Activated CD4-positive, CD25-positive, alpha-beta regulatory T cell treated with anti-CD3 and anti-CD28 coated beads, Interleukin-2, amount 50 U/mL, for 16 hours (primary cell): ENCODE measurements at regions not wholly inside any gene's neighbourhood (a gene's known extent, or its start where the extent isn't known, plus 50 kb on each side); places are given as distances from the start of the nearest gene placed in this dataset.

Source experiments
- DNase-seq: peaks from one replicate; pipeline ENCODE4 v3.0.0-alpha.2; 2020; ENCODE audit warnings: low read depth, low spot score

DNA sequence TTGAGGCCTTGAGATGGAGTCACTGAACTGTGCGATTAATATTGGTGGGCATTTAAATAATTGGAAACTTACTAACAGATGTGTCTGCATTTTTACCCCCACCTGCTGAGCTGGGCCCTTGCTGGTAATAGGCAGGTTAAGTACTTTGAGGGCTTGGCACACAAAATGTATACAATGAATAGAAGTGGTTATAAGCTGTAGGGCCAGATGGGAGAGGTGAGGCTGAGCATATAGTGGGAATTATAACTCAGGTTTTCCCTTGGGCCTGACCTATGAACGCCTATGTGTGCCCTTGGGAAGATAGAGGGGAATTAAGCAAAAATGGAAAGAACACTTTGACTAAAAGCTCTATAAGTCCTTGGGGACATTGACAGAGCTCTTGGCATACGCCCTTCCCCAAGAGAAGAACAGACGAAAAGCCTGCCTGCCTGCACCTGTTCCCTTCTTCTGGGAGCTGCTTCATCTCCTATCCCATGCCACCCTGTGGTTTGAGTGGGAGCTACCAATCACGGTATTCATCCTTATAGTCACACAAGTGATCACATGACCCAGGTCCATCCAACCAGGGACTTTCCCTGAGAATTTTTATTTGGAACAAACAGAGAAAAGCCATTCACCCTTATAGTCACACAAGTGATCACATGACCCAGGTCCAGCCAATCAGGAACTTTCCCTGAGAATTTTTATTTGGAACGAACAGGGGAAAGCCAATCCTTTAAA, 260.7 kb upstream of the CSF3R start:
- DNase-seq = no peak

DNA sequence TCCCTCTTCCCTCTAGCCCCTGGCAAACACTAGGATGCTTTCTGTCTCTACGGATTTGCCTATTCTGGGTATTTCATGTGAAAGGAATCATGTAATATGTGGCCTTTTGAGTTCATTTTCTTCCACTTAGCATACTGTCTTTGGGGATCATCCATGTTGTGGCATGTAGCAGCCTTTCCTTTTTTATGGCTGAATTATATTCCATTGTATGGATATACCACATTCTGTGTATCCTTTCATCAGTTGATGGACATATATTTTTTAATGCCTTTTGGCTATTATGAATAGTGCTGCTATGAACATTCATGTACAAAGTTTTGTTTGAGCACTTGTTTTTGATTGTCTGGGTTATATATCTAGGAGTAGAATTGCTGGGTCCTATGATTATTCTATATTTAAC, 258.4 kb upstream of the CSF3R start:
- no peak for DNase-seq

- no peak for DNase-seq
These were observed 257.7 kb upstream of the CSF3R start for GRCh38 chr1:36740446-36740845.

DNA sequence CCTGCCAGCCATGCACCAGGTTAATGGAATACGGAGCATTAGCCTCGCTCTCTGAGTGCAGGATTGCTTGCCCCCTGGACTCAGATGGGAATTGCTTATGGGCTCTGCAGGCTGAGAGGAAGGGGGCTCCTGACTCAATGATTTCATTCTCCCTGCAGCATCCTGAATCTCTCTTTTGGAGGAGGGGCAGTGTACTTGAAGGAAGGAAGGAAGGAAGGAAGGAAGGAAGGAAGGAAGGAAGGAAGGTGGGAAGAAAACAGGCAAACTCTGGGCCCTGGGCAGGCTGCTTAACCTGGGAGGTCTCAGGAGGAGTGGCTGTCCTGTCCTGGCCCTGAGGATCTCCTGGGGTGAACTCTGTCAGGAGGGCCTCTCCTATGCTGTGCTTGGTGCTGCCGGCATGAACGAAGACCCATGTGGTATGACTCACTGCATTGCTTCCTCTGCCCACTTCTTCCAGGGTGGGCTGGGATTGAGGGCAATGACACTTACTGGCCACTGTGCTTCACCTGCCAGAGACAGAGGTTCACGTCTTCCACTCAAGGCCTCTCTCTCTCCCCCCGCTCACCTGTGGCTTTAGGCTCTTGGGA, 257.1 kb upstream of the CSF3R start:
- no peak for DNase-seq

GRCh38 chr1:36738245-36738644, 255.5 kb upstream of the CSF3R start:
- no peak for DNase-seq

- DNase-seq = no peak
These were observed 255.1 kb upstream of the CSF3R start for GRCh38 chr1:36737767-36738166.

DNA sequence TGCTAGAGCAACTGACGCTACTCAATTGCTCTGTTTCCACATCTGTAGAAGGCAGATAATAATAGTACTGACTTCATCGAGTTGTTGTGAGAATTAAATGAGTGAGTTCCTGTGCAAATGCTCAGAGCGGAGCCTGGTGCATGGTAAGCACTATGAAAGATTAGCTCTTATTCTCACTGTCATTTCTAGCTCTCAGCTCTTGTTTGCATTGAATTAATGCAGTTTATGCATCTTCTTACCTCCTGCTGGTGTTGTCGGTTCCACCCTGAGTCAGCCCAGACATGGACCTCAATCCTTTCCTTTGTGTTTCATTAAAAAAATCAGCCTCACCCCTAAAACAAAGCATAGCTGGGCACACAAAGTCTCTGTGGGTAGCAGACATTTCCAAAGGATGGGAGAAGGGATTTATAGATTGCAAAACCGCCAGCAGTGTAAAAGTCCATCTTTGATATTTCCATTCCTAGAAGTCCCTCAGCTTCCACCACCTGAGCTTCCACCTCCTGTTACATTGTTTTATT, 254.4 kb upstream of the CSF3R start:
- no peak for DNase-seq

GRCh38 chr1:36735939-36736730, 253.4 kb upstream of the CSF3R start:
- no peak for DNase-seq

DNA sequence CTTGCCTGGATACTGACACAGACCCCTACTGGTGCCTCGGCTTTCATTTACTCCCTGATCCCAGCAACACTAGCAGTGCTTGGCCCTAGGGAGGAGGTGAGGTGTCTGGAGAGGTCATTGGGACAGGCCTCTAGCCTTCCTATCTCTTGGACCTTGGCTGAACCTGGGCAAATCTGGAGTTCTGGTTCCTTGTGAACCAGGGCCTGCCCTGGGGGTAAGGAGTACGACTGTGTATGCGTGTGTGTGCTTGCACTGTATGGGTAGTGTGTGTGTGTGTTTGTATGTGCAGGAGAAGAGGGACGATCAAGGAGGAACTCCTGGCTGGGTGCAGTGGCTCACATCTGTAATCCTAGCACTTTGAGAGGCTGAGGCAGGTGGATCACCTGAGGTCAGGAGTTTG, 252.7 kb upstream of the CSF3R start:
- no peak for DNase-seq

DNA sequence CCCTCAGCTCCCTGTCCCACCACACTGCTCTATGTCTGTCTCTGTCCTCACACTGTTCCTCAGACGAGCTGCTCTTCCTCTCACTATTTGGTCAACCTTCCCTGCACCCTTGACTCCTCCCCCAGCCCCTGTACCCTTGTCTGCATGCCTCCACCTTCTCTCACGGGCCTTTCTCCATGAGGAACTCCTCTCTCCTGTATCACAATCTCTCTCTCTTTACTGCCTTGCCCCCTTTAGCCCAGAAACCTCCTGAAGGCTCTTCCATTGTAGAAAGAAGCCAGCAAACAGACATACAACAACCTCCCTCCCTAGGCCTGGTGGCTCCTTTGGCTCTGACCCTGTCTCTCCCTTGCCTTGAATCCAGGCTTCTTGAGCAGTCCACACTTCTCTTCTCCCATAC, 251.6 kb upstream of the CSF3R start:
- no peak for DNase-seq

- DNase-seq = no peak
These were observed 251.0 kb upstream of the CSF3R start for GRCh38 chr1:36733748-36734147.

DNA sequence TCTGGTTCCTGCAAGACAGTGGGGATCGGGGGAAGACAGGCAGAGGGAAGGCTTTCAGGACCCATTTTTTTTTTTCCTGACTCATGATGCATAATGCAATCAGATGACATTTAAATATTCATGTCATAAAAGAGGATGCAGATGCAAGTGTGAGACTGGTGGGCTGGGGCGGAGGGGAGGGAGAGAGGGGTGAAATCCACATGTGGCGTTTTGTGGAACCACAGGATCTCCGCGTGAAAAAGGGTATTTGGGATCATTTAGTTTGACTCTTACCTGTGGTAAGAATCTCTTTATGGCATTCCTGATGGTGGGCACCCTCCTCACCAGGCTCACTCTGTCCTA, 249.3 kb upstream of the CSF3R start:
- no peak for DNase-seq

DNA sequence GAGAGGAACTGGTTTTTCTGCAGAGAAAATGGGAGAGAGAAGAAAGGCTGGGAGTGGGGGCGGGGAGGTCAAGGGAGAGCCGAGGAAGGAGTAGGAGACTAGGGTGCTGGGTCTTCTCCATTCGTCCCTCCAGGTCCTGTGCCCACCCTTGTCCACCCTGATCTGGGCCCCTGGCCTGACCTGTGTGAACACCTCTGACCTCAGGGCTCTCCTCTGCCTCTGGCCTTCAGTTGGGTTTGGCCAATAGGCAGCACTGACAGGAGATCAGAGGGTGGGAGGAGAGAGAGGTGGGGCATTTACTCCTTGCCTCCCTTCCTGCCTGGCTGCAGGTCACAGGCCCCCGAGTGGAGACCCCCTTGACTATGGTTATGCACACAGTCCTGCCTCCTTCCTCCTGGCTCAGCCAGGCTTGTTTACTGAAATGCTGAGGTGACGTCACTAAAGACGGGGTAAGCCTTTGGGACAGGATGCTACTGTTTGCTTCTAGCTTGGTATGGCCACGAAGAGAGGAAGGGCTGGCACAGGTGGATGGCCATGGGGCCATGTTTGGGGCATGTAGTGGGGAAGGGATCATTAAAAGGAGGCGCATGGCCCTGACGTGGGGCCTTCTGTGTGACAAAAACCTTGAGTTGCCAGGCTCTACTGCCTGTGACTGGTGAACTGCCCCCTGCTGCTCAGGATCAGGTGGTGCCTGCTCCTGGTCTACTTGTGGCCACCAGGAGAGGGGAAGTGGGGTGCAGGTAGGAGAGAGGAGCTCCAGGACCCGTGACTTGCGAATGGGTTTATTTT, 248.7 kb upstream of the CSF3R start:
- DNase-seq = no peak

- DNase-seq = no peak
These were observed 247.9 kb upstream of the CSF3R start for GRCh38 chr1:36730599-36730998.

DNA sequence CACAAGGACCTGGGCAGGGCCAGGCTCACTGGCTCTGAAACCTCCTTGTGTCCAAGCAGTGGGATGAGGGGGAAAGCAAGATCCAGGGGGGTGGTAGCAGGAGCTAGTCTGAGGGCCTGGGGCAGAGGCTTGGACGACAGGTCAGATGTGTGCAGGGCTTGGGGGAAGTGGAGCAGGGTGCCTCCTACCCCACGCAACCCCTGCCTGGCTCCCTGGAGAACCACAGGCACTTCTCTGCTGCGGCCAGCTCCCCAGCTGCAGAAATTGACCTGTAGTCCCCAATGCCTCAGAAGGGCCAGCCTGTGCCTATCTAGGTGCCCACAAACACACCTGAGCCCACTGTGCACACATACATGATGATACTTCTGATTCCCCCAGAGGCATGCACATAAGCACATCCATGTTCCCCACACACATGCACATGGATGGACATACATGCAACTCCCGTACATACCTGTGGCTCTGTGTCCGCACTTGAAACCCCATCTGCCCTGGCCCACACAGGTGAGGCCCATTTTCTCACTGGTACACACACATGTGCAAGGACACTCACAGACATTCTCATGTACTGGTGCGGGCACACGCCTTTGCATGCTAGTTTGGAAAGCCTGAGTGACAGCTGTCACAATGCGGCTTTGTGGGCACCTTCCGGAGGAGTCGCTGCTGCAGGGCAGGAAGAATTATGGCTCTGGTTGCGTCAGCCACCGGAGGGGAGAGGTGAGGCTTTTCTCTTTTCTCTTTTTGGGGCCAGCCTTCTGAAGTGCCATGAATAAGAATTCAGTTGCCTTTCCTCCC, 247.2 kb upstream of the CSF3R start:
- DNase-seq = no peak

- DNase-seq = no peak
These were observed 246.6 kb upstream of the CSF3R start for GRCh38 chr1:36729289-36729688.

GRCh38 chr1:36728846-36729245, 246.1 kb upstream of the CSF3R start:
- no peak for DNase-seq

DNA sequence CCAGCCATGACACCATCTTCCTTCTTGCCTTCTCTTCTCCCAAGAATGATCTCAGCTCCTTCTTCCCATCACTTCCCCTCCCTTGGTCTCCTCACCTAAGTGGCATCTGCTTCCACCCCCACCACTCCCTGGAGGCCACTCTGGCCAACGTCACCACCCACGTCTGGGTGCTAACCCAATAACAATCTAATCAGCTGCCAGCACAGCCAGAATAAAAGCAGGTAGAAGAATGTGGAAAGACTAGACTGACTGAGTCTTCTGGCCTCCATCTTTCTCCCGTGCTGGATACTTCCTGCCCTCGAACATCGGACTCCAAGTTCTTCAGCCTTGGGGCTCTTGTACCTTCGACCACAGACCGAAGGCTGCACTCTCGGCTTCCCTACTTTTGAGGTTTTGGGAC, 245.3 kb upstream of the CSF3R start:
- no peak for DNase-seq

DNA sequence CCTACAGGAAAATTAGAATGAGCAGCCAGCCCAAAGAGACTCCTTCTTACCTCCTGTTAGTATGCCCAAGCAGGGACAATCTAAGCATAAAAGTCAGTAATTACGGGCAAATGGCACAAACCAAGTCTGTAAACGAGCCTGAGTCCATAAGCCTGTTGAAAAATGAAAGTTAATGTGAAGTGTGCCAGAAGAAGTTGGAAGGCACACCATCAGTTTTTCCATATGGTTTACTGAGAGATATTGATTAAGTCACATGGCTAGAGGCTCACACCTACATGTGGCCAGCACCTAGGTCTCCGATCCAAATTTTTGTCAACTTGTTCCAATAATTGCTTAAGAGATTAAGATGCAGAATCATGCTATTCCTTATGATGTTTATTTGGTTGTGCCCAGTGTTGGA, 242.4 kb upstream of the CSF3R start:
- DNase-seq = no peak

- DNase-seq = no peak
These were observed 241.1 kb upstream of the CSF3R start for GRCh38 chr1:36723813-36724212.

- no peak for DNase-seq
These were observed 240.2 kb upstream of the CSF3R start for GRCh38 chr1:36722871-36723270.
